Transverse colon (tissue), 4 donors: ENCODE measurements at regions not wholly inside any gene's neighbourhood (a gene's known extent, or its start where the extent isn't known, plus 50 kb on each side); places are given as distances from the start of the nearest gene placed in this dataset.

Source experiments
- DNase-seq: peaks from one replicate; pipeline ENCODE4 v3.0.0-alpha.2; 2019
- H3K27ac ChIP-seq, 4 donors: fragments of 200-600 bp; sonication (generic); 2 replicates each; pipeline ENCODE4 v1.5.1; 2016 to 2018; ENCODE audit warnings: inconsistent platforms in 4 of 4
- H3K27me3 ChIP-seq: fragments of 200-600 bp; sonication (generic); 2 replicates; pipeline ENCODE4 v1.5.1; 2017; ENCODE audit warnings: inconsistent platforms
- H3K36me3 ChIP-seq, 4 donors: fragments of 200-600 bp; sonication (generic); 2 replicates each; pipeline ENCODE4 v1.5.1; 2017 to 2019; ENCODE audit warnings: inconsistent platforms in 4 of 4
- H3K4me1 ChIP-seq, 4 donors: fragments of 200-600 bp; sonication (generic); 2 replicates each; pipeline ENCODE4 v1.5.1; 2017 to 2020; ENCODE audit warnings: inconsistent platforms in 4 of 4
- H3K4me3 ChIP-seq, 4 donors: fragments of 200-600 bp; sonication (generic); 1 replicate in 1 of 4; 2 replicates in 3 of 4; pipeline versions ENCODE4 v1.5.1 to v1.6.1; 2017 to 2019; ENCODE audit warnings: inconsistent platforms in 4 of 4
- H3K9me3 ChIP-seq, 2 donors: fragments of 200-600 bp; sonication (generic); 2 replicates each; pipeline ENCODE4 v1.5.1; 2017 to 2019; ENCODE audit warnings: inconsistent platforms in 2 of 2
- EP300 ChIP-seq: sonication (generic); formaldehyde crosslinking; IDR thresholded peaks from one replicate; pipeline ENCODE4 v1.6.1; 2017; ENCODE audit warnings: antibody characterized with exemption, low read depth
- POLR2A ChIP-seq: fragments of 450-650 bp; IDR thresholded peaks from one replicate; pipeline ENCODE4 v1.6.1; 2016; ENCODE audit warnings: antibody characterized with exemption, mild to moderate bottlenecking, moderate library complexity
- POLR2AphosphoS5 ChIP-seq, 3 donors: sonication (generic); formaldehyde crosslinking; IDR thresholded peaks; one replicate each; pipeline ENCODE4 v1.6.1; 2016; ENCODE audit warnings: antibody characterized with exemption in 3 of 3
- WGBS, 2 donors: methylation state at CpG; one replicate each; pipeline ENCODE4 v1.1.5; 2018; ENCODE audit warnings: low coverage in 1 of 2; 5-methylcytosine and 5-hydroxymethylcytosine counted together
- in situ Hi-C, 4 donors: fragments of 200-750 bp; cut with MboI; loops; one replicate each; pipeline versions ENCODE4 v1.15.0 to v1.15.1; 2017; ENCODE audit warnings: low sequenced_read_pairs in 3 of 4, low pct_ligation_motif_present in 1 of 4, low pct_unique_long_range_greater_than_20kb in 1 of 4
- intact Hi-C: fragments of 100-400 bp; cut with DNase I; formaldehyde crosslinking; loops from one replicate; pipeline ENCODE4 v1.15.1; 2023; ENCODE audit warnings: low total_unique reads
- TF ChIP-seq, protein P1 (sequence below), 5 experiments: fragments of 200-600 bp in 3 of 5; fragments of 450-650 bp in 2 of 5; sonication (generic) in 3 of 5; IDR thresholded peaks; 1 replicate in 2 of 5; 2 replicates in 3 of 5; pipeline ENCODE4 v1.5.1; 2016 to 2017; ENCODE audit warnings: antibody characterized with exemption in 5 of 5, inconsistent platforms in 3 of 5, mild to moderate bottlenecking in 2 of 5, moderate library complexity in 1 of 5

DNA sequence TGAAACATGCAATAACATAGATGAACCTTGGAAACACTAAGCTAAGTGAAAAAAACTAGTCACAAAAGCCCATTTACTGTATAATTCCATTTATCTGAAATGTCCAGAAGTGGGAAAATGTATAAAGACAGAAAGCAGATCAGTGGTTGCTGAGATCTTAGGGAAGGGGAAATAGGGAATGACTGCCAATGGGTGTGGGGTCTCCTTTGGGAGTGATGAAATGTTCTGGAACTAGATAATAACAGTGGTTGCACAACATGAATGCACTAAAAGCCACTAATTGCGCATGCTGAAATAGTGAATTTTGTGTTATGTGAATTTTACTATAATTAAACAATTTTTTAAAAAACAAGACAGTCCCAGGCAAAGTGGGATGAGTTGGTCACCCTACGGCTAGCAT, 472.8 kb downstream of the CCDC171 start:
- no peaks in the 10 kb centered on the region for H3K36me3 ChIP-seq
- no peak overlapping the region for H3K27ac ChIP-seq
- WGBS, 2 donors: 90 to 94% methylated on average over 2 of the region's 2 CpGs
- no peaks in the 10 kb centered on the region for H3K27me3 ChIP-seq
- no peaks in the 10 kb centered on the region for H3K9me3 ChIP-seq
- TF ChIP-seq, protein P1, sequence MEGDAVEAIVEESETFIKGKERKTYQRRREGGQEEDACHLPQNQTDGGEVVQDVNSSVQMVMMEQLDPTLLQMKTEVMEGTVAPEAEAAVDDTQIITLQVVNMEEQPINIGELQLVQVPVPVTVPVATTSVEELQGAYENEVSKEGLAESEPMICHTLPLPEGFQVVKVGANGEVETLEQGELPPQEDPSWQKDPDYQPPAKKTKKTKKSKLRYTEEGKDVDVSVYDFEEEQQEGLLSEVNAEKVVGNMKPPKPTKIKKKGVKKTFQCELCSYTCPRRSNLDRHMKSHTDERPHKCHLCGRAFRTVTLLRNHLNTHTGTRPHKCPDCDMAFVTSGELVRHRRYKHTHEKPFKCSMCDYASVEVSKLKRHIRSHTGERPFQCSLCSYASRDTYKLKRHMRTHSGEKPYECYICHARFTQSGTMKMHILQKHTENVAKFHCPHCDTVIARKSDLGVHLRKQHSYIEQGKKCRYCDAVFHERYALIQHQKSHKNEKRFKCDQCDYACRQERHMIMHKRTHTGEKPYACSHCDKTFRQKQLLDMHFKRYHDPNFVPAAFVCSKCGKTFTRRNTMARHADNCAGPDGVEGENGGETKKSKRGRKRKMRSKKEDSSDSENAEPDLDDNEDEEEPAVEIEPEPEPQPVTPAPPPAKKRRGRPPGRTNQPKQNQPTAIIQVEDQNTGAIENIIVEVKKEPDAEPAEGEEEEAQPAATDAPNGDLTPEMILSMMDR (IDR thresholded peaks at IDR 0.05): no peak
- TF ChIP-seq POLR2A: no peak
- TF ChIP-seq EP300: no peak
- TF ChIP-seq POLR2AphosphoS5 (IDR thresholded peaks at IDR 0.05): no peak
- H3K4me3 ChIP-seq: no peak overlapping the region
- no peaks in the 10 kb centered on the region for H3K4me1 ChIP-seq
- intact Hi-C loops: no loop called here
- in situ Hi-C loops: no loop called here
- no peak for DNase-seq

DNA sequence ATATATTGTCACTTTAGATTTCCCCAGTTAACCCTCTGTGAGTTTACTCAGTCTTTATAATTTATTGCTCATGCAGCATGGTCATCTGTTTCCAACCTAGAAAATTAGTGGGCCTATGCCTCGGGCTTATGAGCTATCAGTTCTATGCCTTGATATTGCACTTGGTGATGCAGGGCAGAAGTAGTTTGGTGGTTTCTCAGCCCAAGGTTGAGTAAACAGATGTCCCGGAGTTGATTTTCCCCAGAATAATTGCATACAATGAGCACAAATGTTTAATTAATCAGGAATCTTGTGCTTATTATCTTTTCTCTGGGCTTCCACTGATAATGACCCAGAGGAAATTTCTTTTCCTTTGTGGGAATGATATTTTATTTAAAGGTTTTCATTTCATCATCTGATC, 474.0 kb downstream of the CCDC171 start:
- TF ChIP-seq POLR2A (no peak), EP300 (no peak), POLR2AphosphoS5 (IDR thresholded peaks at IDR 0.05) (no peak)
- TF ChIP-seq, protein P1 (IDR thresholded peaks at IDR 0.05): no peak
- Histone ChIP-seq H3K9me3 (no peaks in the 10 kb centered on the region), H3K27me3 (no peaks in the 10 kb centered on the region), H3K4me1 (no peaks in the 10 kb centered on the region), H3K27ac (no peak overlapping the region), H3K4me3 (no peak overlapping the region), H3K36me3 (no peaks in the 10 kb centered on the region)
- no peak for DNase-seq
- 74 to 80% methylated on average over 1 to 2 of the region's 2 CpGs for WGBS, 2 donors
- in situ Hi-C loops: no loop called here
- intact Hi-C loops: no loop called here

DNA sequence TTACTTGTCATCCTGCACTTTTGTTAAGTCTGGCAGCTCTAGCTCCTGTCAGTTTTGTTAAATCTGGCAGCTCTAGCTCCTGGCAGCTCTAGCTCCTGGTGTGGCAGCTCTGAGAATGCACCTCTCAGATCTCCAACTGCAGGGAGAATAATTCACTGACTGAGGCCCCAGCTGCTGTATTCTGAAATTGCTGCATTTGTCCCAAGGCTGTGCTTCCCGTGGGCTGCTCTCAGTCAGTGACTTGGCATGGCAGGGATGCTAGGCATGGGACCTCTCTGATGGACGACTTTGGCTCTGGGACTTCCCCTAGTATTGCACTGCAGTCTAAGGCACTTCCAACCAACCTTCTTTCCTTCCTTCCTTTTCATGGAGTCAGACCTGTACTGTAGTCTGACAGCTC, 475.7 kb downstream of the CCDC171 start:
- no peak for TF ChIP-seq EP300
- TF ChIP-seq POLR2AphosphoS5 (IDR thresholded peaks at IDR 0.05): no peak
- TF ChIP-seq POLR2A: no peak
- TF ChIP-seq, protein P1 (IDR thresholded peaks at IDR 0.05): no peak
- H3K36me3 ChIP-seq: no peaks in the 10 kb centered on the region
- no peak overlapping the region for H3K27ac ChIP-seq
- H3K4me1 ChIP-seq: no peaks in the 10 kb centered on the region
- no peaks in the 10 kb centered on the region for H3K9me3 ChIP-seq
- no peaks in the 10 kb centered on the region for H3K27me3 ChIP-seq
- DNase-seq: no peak
- in situ Hi-C loops (no loop called here), intact Hi-C loops (no loop called here)
- H3K4me3 ChIP-seq: no peak overlapping the region
- whole genome bisulfite sequencing, 2 donors: 40% methylated on average over 2 of the region's 2 CpGs; no CpG with 5 or more reads in 1 of the 2 donors

GRCh38 chr9:16029046-16029615, 476.3 kb downstream of the CCDC171 start:
- Histone ChIP-seq H3K27me3 (no peaks in the 10 kb centered on the region), H3K27ac (no peak overlapping the region), H3K9me3 (no peaks in the 10 kb centered on the region), H3K36me3 (no peaks in the 10 kb centered on the region), H3K4me1 (no peaks in the 10 kb centered on the region), H3K4me3 (no peak overlapping the region)
- TF ChIP-seq POLR2AphosphoS5 (IDR thresholded peaks at IDR 0.05): no peak
- no peak for TF ChIP-seq POLR2A
- in situ Hi-C loops: no loop called here
- WGBS, 2 donors: 71 to 80% methylated on average over 6 to 7 of the region's 7 CpGs
- intact Hi-C loops: no loop called here
- no peak for DNase-seq

DNA sequence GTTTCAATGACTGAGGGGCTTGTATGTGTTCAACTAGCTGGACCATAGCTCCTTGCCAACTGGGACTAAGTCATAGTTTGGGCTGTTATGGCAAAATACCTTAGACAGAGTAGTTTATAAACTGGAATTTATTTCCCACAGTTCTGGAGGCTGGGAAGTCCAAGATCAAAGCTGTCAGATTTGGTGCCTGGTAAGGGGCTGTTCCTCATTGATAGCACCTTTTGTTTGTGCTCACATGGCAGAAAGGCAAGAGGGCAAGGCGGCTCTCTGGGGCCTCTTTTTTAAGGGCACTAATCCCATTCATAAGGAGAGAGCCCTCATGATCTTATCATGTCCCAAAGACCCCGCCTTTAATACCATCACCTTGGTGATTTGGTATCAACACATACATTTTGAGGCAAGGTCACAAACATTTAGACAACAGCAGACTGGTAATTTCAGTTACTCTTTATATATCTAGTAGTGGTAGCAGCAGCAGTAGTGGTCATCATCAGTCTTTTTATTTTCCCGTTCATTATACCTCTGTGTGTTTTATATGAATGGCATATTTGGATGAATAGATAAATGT, 477.0 kb downstream of the CCDC171 start:
- no peak overlapping the region for H3K4me3 ChIP-seq
- no peak overlapping the region for H3K27ac ChIP-seq
- in situ Hi-C loops: no loop called here
- no peak for DNase-seq
- intact Hi-C loops: no loop called here
- TF ChIP-seq POLR2A (no peak), POLR2AphosphoS5 (IDR thresholded peaks at IDR 0.05) (no peak), EP300 (no peak)
- TF ChIP-seq, protein P1 (IDR thresholded peaks at IDR 0.05): no peak
- WGBS, 2 donors: 82 to 86% methylated on average over 2 to 3 of the region's 3 CpGs
- no peaks in the 10 kb centered on the region for H3K36me3 ChIP-seq
- H3K9me3 ChIP-seq: no peaks in the 10 kb centered on the region
- H3K4me1 ChIP-seq: no peaks in the 10 kb centered on the region
- no peaks in the 10 kb centered on the region for H3K27me3 ChIP-seq
